Stomach (tissue), 4 donors: ENCODE measurements at regions not wholly inside any gene's neighbourhood (a gene's known extent, or its start where the extent isn't known, plus 50 kb on each side); places are given as distances from the start of the nearest gene placed in this dataset.

Source experiments
- EP300 ChIP-seq: sonication (generic); formaldehyde crosslinking; IDR thresholded peaks from one replicate; pipeline ENCODE4 v1.6.1; 2017; ENCODE audit warnings: antibody characterized with exemption
- POLR2A ChIP-seq, 4 donors: fragments of 450-650 bp; IDR thresholded peaks; one replicate each; pipeline ENCODE4 v1.6.1; 2016; ENCODE audit warnings: antibody characterized with exemption in 4 of 4, control low read depth in 2 of 4, mild to moderate bottlenecking in 1 of 4, moderate library complexity in 1 of 4
- POLR2AphosphoS5 ChIP-seq, 3 donors: sonication (generic); formaldehyde crosslinking; IDR thresholded peaks; one replicate each; pipeline ENCODE4 v1.6.1; 2016; ENCODE audit warnings: antibody characterized with exemption in 3 of 3
- TF ChIP-seq, protein P1 (sequence below), 7 experiments: fragments of 450-650 bp in 4 of 7; fragments of 200-600 bp in 3 of 7; sonication (generic) in 3 of 7; IDR thresholded peaks; one replicate each; pipeline ENCODE4 v1.5.1; 2016 to 2019; ENCODE audit warnings: antibody characterized with exemption in 7 of 7, control low read depth in 2 of 7, mild to moderate bottlenecking in 1 of 7

DNA sequence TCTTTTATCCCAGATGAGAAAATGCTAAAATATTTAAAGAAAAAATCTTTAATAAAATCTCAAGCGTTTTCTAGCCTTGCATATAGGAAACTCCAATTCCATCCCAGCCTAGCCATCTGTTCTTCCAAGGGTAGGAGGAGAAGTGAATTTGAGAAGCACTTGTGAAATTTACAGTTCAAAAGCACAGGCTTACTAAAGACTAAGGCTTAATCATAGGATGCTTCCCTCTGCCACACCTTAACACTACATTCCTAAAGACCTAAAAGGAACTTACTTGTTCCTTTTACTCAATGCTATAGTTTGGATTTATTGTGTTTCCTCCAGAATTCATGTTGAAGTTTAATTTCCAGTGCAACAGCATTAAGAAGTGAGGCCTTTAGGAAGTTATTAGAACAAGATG, 764.8 kb upstream of the CADM2 start:
- TF ChIP-seq POLR2A (IDR thresholded peaks at IDR 0.05) (no peak), POLR2AphosphoS5 (IDR thresholded peaks at IDR 0.05) (no peak), EP300 (no peak)
- TF ChIP-seq, protein P1, sequence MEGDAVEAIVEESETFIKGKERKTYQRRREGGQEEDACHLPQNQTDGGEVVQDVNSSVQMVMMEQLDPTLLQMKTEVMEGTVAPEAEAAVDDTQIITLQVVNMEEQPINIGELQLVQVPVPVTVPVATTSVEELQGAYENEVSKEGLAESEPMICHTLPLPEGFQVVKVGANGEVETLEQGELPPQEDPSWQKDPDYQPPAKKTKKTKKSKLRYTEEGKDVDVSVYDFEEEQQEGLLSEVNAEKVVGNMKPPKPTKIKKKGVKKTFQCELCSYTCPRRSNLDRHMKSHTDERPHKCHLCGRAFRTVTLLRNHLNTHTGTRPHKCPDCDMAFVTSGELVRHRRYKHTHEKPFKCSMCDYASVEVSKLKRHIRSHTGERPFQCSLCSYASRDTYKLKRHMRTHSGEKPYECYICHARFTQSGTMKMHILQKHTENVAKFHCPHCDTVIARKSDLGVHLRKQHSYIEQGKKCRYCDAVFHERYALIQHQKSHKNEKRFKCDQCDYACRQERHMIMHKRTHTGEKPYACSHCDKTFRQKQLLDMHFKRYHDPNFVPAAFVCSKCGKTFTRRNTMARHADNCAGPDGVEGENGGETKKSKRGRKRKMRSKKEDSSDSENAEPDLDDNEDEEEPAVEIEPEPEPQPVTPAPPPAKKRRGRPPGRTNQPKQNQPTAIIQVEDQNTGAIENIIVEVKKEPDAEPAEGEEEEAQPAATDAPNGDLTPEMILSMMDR (IDR thresholded peaks at IDR 0.05): no peak
